Activated CD4-positive, alpha-beta T cell treated with anti-CD3 and anti-CD28 coated beads, Interleukin-2, amount 50 U/mL, for 1 hour (primary cell): ENCODE measurements at regions not wholly inside any gene's neighbourhood (a gene's known extent, or its start where the extent isn't known, plus 50 kb on each side); places are given as distances from the start of the nearest gene placed in this dataset.

Experiments used
- DNase-seq: peaks from one replicate; pipeline ENCODE4 v3.0.0-alpha.2; 2020

DNA sequence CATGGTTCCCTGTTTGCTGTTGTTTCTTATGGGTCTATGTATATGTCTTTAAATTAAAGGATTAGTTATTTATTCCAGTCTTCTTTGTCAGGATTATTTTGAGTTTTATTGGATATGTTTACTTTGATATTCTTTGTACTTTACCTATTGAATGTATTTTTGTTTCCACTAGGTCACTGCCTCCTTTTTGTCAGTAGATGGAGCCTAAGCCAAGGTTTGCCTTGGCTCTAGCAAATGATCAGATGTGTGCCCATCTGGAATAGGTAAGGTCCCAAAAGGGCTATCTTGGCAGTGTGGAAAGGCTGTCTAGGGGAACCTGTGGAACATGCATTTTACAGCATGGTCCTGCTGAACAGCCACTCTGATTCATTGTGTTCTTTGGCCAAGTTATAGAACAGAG, 337.3 kb upstream of the GHITM start:
- DNase-seq: no peak

DNA sequence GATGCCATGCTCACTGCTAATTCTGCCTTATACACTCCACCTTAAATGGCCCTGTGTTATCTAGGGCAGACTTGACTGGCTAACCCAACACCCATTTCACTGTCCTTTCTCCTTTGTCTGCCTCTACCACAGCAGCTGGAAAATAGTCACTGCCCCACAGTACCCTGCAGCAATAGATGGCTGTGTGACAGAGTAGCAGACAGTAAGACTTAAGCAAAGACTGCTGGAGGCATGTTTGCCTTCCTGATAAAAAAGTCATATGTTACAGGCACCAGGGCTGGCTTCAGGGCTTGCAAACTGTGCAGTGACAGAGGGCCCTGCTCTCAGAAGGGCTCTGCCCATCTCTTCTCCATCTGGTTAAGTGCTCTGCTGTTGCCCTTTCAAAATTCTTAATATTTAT, 332.6 kb upstream of the GHITM start:
- no peak for DNase-seq

DNA sequence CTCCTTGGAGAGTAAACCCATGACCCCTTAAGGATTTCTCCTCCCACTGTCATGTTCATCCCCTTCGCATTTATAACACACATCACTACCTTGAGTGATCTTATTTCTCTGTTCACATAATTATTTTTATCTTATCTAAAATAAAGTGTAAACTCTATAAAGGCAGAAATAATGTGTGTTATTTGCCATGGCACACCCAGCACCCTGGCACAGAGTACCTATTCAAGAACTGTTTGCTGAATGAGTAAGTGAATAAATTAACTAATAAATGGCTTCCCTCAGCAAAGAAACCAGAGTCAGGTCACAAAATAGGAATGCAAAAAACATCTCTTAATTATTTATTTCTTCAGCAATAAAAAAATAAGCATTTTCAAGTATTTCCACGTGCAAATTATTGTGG, 330.3 kb upstream of the GHITM start:
- DNase-seq: no peak

- no peak for DNase-seq
Measured at GRCh38 chr10:83816942-83817341, 322.4 kb upstream of the GHITM start.

- DNase-seq: no peak
Measured at GRCh38 chr10:83817797-83818196, 321.5 kb upstream of the GHITM start.

DNA sequence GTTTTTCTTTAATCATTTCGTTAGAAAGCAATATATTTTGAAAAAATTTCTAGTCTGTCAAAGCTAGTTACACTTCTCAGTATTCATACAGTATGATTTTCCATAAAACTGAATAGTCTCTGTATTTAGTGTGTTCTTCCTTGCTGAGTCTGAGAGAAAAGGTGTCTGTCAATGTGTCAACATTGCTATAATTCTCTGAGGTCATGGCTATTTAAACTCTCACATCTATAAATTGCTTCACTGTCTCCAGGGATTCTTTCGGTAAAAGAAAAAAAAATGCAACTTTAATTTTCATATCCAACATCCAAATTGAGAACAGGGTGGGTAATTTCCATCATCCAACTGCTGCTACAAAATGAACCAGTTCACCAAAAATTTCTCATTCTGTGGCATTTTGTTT, 319.7 kb upstream of the GHITM start:
- DNase-seq: no peak

DNA sequence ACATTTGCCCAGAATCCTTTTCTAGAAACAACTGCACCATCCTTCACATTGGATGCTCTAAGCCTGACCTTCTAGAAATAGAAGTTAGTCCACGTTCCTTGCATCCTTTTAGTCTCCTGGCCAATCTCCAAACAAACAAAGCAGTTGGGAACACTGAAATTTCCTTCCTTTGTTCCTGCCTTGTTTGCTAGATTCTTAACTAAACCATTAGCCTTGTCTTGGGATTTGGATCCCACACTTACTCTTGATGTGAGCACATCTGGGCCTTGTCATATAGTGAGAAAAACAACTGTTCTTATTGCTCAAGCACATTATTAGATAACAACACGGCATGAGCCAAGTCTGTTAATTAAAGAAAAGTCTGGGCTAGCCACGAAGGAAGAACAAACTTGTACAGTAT, 319.3 kb upstream of the GHITM start:
- DNase-seq: no peak

DNA sequence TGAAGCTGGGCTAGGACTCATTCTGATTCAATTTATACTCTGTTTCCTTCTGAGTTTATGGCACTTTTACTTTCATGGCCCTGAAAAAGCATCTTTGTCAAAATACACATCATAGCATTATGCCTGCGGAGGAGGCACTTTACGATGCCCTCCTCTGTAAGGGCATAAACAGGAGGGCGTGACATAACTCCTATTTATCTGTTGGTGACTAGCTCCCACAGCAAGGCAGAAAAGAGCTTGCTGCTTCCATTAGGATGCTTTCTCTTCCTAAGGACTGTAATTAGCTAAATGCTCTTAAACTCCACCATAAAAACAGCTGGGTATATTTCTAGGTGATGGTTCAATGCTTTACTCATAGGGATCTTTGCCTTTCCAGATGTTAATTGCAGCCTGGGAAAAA, 315.2 kb upstream of the GHITM start:
- DNase-seq: no peak

- DNase-seq: no peak
Measured at GRCh38 chr10:83834096-83834495, 305.2 kb upstream of the GHITM start.

- no peak for DNase-seq
Measured at GRCh38 chr10:83835945-83836745, 303.2 kb upstream of the GHITM start.

DNA sequence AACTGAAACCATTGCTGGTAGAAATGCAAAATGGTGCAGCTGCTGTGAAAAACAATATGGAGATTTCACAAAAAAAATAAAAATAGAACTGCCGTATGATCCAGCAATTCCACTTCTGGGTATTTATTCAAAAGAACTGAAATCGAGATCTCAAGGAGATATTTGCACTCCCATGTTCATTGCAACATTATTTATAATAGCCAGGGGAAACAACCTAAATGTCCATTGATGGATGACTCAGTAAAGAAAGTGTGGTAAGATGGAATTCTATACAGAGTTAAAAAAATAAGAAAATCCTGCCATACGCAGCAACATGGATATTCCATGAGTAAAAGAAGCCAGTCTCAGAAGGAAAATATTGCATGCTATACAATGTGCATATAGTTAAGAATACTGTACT, 290.6 kb upstream of the GHITM start:
- no peak for DNase-seq

DNA sequence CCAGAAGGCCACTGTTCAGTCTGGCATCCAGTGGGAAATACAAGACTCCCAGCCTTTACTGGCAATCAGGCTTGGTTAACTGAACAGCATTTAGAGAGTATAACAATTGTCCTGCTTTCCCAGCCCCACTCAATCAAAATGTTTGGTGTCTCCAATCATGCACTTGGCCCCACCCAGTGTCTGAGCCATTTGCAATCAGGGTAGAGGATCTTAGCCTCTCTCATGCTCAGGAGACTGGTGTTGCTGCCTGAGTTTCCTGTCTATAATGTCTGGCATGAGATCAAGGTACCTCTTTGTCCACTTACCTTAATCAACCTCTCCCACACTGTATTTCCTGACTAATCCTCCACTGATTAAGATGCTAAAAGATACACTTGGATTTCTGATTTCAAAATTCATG, 290.2 kb upstream of the GHITM start:
- no peak for DNase-seq

DNA sequence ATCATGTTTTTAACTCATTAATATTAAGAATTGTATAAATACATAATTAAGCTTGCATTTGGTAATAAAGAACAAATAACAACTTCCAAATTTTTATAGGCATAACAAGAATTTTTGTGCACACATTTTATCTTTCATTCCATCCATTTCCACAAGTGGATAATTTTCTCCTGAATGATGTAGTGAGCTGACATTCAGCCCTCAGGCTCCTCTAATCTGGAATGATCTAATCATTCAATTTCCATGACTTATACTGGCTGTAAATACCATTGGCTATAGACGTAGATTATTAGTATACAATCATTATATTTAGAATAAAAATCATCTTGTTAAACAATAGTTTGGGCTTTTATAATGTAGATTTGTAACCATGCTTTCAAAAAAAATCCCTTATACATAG, 287.2 kb upstream of the GHITM start:
- DNase-seq: no peak

DNA sequence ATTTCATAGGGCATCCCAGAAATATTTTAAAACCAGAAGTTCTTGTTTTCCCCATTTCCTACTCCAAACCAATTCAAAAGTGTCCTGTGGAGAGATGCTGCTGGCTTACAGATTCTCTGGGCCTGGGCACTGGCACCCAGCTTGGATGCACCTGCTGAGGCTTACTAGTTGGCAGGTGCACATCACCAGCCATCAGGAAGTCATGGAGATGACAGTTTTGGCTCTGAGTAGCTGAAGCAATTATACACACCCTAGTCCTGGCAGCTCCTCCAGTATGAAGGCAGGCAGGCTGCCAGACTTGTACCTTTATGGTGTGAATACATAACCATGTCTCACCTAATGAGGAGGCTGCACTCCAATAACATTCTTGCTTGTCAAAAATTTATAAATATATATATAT, 276.6 kb upstream of the GHITM start:
- no peak for DNase-seq

GRCh38 chr10:83863283-83863966, 275.9 kb upstream of the GHITM start:
- no peak for DNase-seq

- DNase-seq: no peak
Measured at GRCh38 chr10:83869898-83870297, 269.4 kb upstream of the GHITM start.

DNA sequence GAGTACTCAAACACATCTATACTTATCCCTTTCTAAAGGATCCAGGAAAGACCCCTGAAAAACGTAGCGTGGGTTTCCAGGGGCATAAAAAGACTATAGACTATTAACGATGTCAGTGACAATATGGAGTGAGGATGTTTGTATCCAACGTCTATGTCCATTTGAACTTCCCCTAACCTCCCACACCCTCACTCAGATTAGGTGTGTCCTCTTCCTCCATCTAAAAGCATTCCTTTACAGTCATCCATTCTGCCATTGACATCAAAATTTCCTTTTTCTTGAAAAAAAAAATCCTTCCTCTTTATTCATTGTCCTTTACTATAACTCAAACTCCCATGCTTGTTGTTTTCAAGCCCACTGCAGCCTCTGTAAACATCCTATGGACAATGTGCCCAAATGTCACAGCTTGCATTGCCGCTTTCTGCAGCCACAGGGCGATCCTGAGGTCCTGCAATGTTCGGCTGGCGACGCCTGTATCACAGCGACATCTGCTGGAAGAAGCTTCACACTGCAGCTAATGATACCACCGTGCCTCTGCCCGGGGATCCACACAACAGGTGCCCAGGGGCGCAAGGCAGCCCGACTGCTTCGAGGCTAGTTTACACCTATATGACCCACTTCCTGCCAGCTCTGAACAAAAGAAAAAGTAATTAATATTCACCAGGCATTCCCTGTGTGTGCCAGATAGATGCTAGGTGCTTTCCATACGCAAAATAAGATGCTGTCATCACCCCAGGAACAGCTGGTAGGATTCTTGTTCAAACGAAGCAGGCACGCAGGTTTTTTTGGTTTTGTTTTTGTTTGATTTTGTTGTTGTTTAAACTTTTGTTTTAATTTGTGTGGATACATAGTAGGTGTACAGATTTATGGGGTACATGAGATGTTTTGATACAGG, 267.9 kb upstream of the GHITM start:
- DNase-seq: peak; percentile 46

GRCh38 chr10:83880252-83880791, 259.0 kb upstream of the GHITM start:
- no peak for DNase-seq

DNA sequence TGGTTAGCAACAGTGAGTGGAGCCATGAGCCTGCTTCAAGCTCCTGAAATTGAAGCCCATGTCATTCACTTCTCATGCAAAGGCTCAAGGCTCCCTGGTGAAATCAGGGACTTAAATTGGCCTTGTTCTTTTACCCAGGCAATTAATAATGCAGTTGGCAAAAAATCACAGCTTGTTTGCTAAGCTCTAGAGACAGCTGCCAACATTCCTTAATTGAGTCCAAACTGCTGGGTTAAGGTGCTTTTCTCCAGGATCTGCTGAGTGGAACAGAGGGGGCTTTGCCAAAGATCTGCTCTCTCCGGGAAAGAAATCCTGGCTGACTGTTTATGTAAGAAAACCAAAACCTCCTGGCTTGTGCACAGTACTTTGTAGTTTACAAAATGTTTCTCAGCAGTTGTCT, 257.6 kb upstream of the GHITM start:
- DNase-seq: no peak

GRCh38 chr10:83886871-83887270, 252.4 kb upstream of the GHITM start:
- DNase-seq: no peak

- DNase-seq: no peak
Measured at GRCh38 chr10:83892737-83893136, 246.6 kb upstream of the GHITM start.

- no peak for DNase-seq
Measured at GRCh38 chr10:83896219-83896618, 243.1 kb upstream of the GHITM start.

GRCh38 chr10:83897626-83898025, 241.7 kb upstream of the GHITM start:
- no peak for DNase-seq
